ENCODE measurements at regions not wholly inside any gene's neighbourhood (a gene's known extent, or its start where the extent isn't known, plus 50 kb on each side); places are given as distances from the start of the nearest gene placed in this dataset.

DNA sequence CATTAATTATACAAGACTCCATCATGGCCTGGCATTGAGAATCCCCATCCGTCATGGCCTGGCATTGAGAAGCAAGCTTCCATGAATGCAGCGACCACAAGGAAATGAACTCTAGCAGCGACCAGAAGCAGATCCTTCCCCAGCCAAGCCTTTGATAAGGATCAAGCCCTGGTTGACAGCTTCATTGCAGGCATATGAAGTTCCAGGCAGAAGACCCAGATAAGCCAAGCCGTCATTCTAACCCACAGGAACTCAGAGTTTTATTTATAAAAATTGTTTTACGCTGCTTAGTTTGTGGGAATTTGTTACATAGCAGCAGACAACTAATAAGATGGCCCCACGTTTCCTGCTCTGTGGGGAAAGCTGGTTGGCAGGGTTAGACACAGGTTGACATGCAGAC is 642.3 kb downstream of the GATA3 start:
- TF ChIP-seq, protein P1, sequence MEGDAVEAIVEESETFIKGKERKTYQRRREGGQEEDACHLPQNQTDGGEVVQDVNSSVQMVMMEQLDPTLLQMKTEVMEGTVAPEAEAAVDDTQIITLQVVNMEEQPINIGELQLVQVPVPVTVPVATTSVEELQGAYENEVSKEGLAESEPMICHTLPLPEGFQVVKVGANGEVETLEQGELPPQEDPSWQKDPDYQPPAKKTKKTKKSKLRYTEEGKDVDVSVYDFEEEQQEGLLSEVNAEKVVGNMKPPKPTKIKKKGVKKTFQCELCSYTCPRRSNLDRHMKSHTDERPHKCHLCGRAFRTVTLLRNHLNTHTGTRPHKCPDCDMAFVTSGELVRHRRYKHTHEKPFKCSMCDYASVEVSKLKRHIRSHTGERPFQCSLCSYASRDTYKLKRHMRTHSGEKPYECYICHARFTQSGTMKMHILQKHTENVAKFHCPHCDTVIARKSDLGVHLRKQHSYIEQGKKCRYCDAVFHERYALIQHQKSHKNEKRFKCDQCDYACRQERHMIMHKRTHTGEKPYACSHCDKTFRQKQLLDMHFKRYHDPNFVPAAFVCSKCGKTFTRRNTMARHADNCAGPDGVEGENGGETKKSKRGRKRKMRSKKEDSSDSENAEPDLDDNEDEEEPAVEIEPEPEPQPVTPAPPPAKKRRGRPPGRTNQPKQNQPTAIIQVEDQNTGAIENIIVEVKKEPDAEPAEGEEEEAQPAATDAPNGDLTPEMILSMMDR (IDR thresholded peaks at IDR 0.05; ENCODE audit: low read length) = no peak
- TF ChIP-seq EZH2 (IDR thresholded peaks at IDR 0.05; ENCODE audit: borderline replicate concordance, low read length) = no peak
